Neural crest cell (in vitro differentiated cells): ENCODE measurements at regions not wholly inside any gene's neighbourhood (a gene's known extent, or its start where the extent isn't known, plus 50 kb on each side); places are given as distances from the start of the nearest gene placed in this dataset.

ENCODE experiments used
- DNase-seq: peaks from one replicate; pipeline ENCODE4 v3.0.0; 2021; ENCODE audit warnings: low read depth, mixed read lengths, low spot score
- H3K27ac Mint-ChIP-seq: one replicate; pipeline ENCODE4 v1.8.0; 2021; ENCODE audit warnings: mild to moderate bottlenecking, mixed read lengths; ENCODE audit not compliant: unreplicated experiment
- H3K27me3 Mint-ChIP-seq: 2 replicates; pipeline ENCODE4 v1.8.0; 2021; ENCODE audit warnings: low read depth, mild to moderate bottlenecking, mixed read lengths
- H3K36me3 Mint-ChIP-seq: 2 replicates; pipeline ENCODE4 v1.8.0; 2021; ENCODE audit warnings: low read depth, mild to moderate bottlenecking, mixed read lengths
- H3K4me1 Mint-ChIP-seq: 2 replicates; pipeline ENCODE4 v1.8.0; 2021; ENCODE audit warnings: mixed read lengths
- H3K4me3 Mint-ChIP-seq: one replicate; pipeline ENCODE4 v1.8.0; 2021; ENCODE audit warnings: mild to moderate bottlenecking, mixed read lengths
- H3K9me3 Mint-ChIP-seq: 2 replicates; pipeline ENCODE4 v1.8.0; 2021; ENCODE audit warnings: mixed read lengths
- CTCF ChIP-seq: fragments of 200-600 bp; sonication (generic); conservative IDR thresholded peaks from 2 replicates; pipeline ENCODE4 v1.5.0; 2021; ENCODE audit warnings: antibody characterized with exemption, mild to moderate bottlenecking

DNA sequence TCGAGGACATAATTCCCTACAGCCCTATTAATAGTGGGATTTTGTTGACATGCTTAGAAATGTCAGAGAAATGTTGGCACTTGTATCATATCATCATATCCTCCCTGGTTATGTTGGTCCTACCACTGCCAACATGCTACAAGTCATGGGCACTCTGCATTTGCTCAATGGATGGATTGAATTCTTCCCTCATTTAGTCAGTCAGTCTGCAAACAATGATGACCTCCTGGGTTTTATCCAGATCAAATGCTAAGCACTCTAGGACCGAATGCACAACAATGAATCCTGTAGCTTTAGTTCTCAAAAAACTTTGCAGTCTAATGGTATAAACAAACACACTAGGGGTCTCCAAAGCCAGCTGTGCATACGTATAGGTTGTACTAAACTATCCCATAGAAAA is 357.2 kb upstream of the DPYD start:
- no peak overlapping the region for H3K27ac Mint-ChIP-seq
- peaks cover 1% of the 10 kb centered on the region for H3K9me3 Mint-ChIP-seq
- TF ChIP-seq CTCF: no peak
- H3K4me3 Mint-ChIP-seq: no peak overlapping the region
- H3K36me3 Mint-ChIP-seq: no peaks in the 10 kb centered on the region
- DNase-seq: no peak
- peaks cover 8% of the 10 kb centered on the region for H3K4me1 Mint-ChIP-seq
- H3K27me3 Mint-ChIP-seq: no peaks in the 10 kb centered on the region

DNA sequence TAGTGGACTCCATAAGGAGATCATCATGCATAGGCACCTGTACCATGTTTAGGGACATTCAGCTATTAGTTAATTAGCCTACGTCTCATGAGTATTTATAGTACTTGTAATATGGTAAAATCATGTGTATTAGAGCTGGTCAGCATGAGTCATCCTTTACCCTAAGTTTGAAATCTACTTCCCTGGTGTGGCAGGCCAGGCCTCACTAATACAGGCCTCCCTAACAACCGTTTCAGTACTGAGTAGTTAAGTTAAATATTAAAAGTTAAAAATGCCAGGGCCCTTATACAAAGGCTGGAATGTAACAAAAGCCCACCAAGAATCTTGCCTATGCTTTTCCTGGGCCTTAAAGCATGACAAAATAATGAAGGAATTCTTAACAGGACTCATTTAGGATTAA is 356.3 kb upstream of the DPYD start:
- Mint-ChIP-seq H3K4me3 (no peak overlapping the region), H3K9me3 (peaks cover 3% of the 10 kb centered on the region), H3K4me1 (peaks cover 8% of the 10 kb centered on the region), H3K27me3 (no peaks in the 10 kb centered on the region), H3K36me3 (no peaks in the 10 kb centered on the region), H3K27ac (no peak overlapping the region)
- no peak for TF ChIP-seq CTCF
- DNase-seq: no peak

GRCh38 chr1:98276514-98276913 is 355.7 kb upstream of the DPYD start:
- Mint-ChIP-seq H3K27ac (no peak overlapping the region), H3K4me1 (peaks cover 8% of the 10 kb centered on the region), H3K27me3 (no peaks in the 10 kb centered on the region), H3K36me3 (no peaks in the 10 kb centered on the region), H3K4me3 (no peak overlapping the region), H3K9me3 (peaks cover 3% of the 10 kb centered on the region)
- no peak for TF ChIP-seq CTCF
- no peak for DNase-seq

GRCh38 chr1:98268316-98268715 is 347.5 kb upstream of the DPYD start:
- no peak for TF ChIP-seq CTCF

GRCh38 chr1:98267423-98267822 is 346.6 kb upstream of the DPYD start:
- Mint-ChIP-seq H3K27me3 (no peaks in the 10 kb centered on the region), H3K4me3 (no peak overlapping the region), H3K4me1 (peaks cover 8% of the 10 kb centered on the region), H3K27ac (no peak overlapping the region), H3K9me3 (no peaks in the 10 kb centered on the region), H3K36me3 (no peaks in the 10 kb centered on the region)
- no peak for DNase-seq
- no peak for TF ChIP-seq CTCF

More at GRCh38 chr1:98268316-98268715, 347.5 kb upstream of the DPYD start:
- peaks cover 6% of the 10 kb centered on the region for H3K4me1 Mint-ChIP-seq
- H3K4me3 Mint-ChIP-seq: no peak overlapping the region
- DNase-seq: no peak
- H3K9me3 Mint-ChIP-seq: peaks cover 3% of the 10 kb centered on the region
- no peaks in the 10 kb centered on the region for H3K27me3 Mint-ChIP-seq
- no peak overlapping the region for H3K27ac Mint-ChIP-seq
- H3K36me3 Mint-ChIP-seq: no peaks in the 10 kb centered on the region

DNA sequence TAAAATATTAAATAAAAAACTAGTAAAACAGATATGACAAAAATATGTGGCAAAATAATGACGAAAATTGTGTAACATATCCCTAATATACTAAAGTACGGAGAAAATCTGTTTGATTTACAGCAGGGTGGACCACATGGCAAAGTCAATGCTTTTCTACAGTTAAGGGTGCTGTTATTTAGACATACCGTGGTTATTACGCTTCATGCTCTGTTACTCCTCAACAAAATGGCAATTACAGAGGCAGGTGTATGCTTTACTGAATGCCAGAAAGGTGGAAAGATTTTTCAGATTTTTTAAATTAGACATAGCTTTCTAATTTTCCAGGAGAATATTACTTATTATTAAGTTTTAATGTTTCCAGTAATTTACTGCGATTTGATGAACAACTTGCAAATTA is 343.9 kb upstream of the DPYD start:
- Mint-ChIP-seq H3K27ac (no peak overlapping the region), H3K4me1 (peaks cover 8% of the 10 kb centered on the region), H3K9me3 (no peaks in the 10 kb centered on the region), H3K36me3 (no peaks in the 10 kb centered on the region), H3K4me3 (no peak overlapping the region), H3K27me3 (no peaks in the 10 kb centered on the region)
- no peak for TF ChIP-seq CTCF
- no peak for DNase-seq
